ENCODE measurements at regions not wholly inside any gene's neighbourhood (a gene's known extent, or its start where the extent isn't known, plus 50 kb on each side); places are given as distances from the start of the nearest gene placed in this dataset.

- Histone ChIP-seq H2AFZ (ENCODE audit: low read depth) (no peak overlapping the region), H3K4me2 (no peak overlapping the region), H3K27ac (ENCODE audit: low read depth in 2 of 2, low read length in 1 of 2) (no peak overlapping the region), H3K79me2 (ENCODE audit: insufficient read depth) (no peaks in the 10 kb centered on the region), H3K27me3 (ENCODE audit: insufficient read depth) (no peaks in the 10 kb centered on the region), H3K4me3 (ENCODE audit: low read depth in 2 of 2, low read length in 1 of 2) (no peak overlapping the region), H3F3A (replicated peaks; ENCODE audit: insufficient read depth) (no peaks in the 10 kb centered on the region), H3K9ac (no peak overlapping the region), H3K9me2 (no peaks in the 10 kb centered on the region), H3K9me3 (no peaks in the 10 kb centered on the region), H3K4me1 (ENCODE audit: control insufficient read depth in 1 of 2, insufficient read depth in 2 of 2, low read depth in 1 of 2, low read length in 1 of 2) (no peaks in the 10 kb centered on the region; a peak in 1 of 4 replicates), H4K20me1 (ENCODE audit: insufficient read depth) (no peaks in the 10 kb centered on the region), H3K36me3 (replicated peaks in 1 of 2; ENCODE audit: control insufficient read depth in 1 of 2, insufficient read depth in 2 of 2, low read length in 1 of 2) (no peaks in the 10 kb centered on the region)
- no peak for DNase-seq
- ChIA-PET POLR2A (no interaction called here), CTCF (no interaction called here)
- 86% methylated on average over 4 of the region's 4 CpGs for WGBS (ENCODE audit: low lambda C conversion rate)
- TF ChIP-seq TCF12 (IDR thresholded peaks at IDR 0.05) (no peak), MAX (IDR thresholded peaks at IDR 0.05; ENCODE audit: low read depth) (no peak), FOXJ3 (CRISPR knock-in tag; IDR thresholded peaks at IDR 0.05) (no peak), NRF1 (IDR thresholded peaks at IDR 0.05; ENCODE audit: low read depth, low read length) (no peak), CTCF (IDR thresholded peaks at IDR 0.05) (no peak)
These were observed 209.8 kb downstream of the CSNK1G3 start for GRCh38 chr5:123721675-123722276.

- WGBS (ENCODE audit: low lambda C conversion rate), result 76% methylated on average over 5 of the region's 5 CpGs
- Histone ChIP-seq H3K9me2 (no peaks in the 10 kb centered on the region), H3K27me3 (ENCODE audit: insufficient read depth) (no peaks in the 10 kb centered on the region), H3K27ac (ENCODE audit: low read depth in 2 of 2, low read length in 1 of 2) (no peak overlapping the region), H3K9me3 (no peaks in the 10 kb centered on the region), H3K4me2 (no peak overlapping the region), H3K4me1 (ENCODE audit: control insufficient read depth in 1 of 2, insufficient read depth in 2 of 2, low read depth in 1 of 2, low read length in 1 of 2) (no peaks in the 10 kb centered on the region; a peak in 1 of 4 replicates), H3K36me3 (replicated peaks in 1 of 2; ENCODE audit: control insufficient read depth in 1 of 2, insufficient read depth in 2 of 2, low read length in 1 of 2) (no peaks in the 10 kb centered on the region), H4K20me1 (ENCODE audit: insufficient read depth) (no peaks in the 10 kb centered on the region), H3K4me3 (ENCODE audit: low read depth in 2 of 2, low read length in 1 of 2) (no peak overlapping the region), H3K9ac (no peak overlapping the region), H2AFZ (ENCODE audit: low read depth) (no peak overlapping the region), H3F3A (replicated peaks; ENCODE audit: insufficient read depth) (no peaks in the 10 kb centered on the region), H3K79me2 (ENCODE audit: insufficient read depth) (no peaks in the 10 kb centered on the region)
- ChIA-PET CTCF (no interaction called here), POLR2A (no interaction called here)
- no peak for TF ChIP-seq FOXJ3 (CRISPR knock-in tag; IDR thresholded peaks at IDR 0.05)
- TF ChIP-seq IRF3 (IDR thresholded peaks at IDR 0.05; ENCODE audit: low read depth, low read length), result no peak
- TF ChIP-seq CTCF (IDR thresholded peaks at IDR 0.05), result no peak
- TF ChIP-seq JUND (IDR thresholded peaks at IDR 0.05), result no peak
- TF ChIP-seq ELF1 (IDR thresholded peaks at IDR 0.05), result no peak
- TF ChIP-seq MAX (IDR thresholded peaks at IDR 0.05; ENCODE audit: low read depth), result no peak
- TF ChIP-seq RFX5 (IDR thresholded peaks at IDR 0.05; ENCODE audit: low read length), result no peak
- no peak for TF ChIP-seq GABPA (IDR thresholded peaks at IDR 0.05; ENCODE audit: low read depth)
- TF ChIP-seq RXRA (IDR thresholded peaks at IDR 0.05; ENCODE audit: borderline replicate concordance, low read depth), result no peak
- TF ChIP-seq GATA2 (CRISPR knock-in tag; IDR thresholded peaks at IDR 0.05), result no peak
- TF ChIP-seq EZH2phosphoT487 (IDR thresholded peaks at IDR 0.05; ENCODE audit: borderline replicate concordance, low read depth), result no peak
- TF ChIP-seq SMC3 (IDR thresholded peaks at IDR 0.05; ENCODE audit: low read depth, low read length), result no peak
- TF ChIP-seq TAF1 (IDR thresholded peaks at IDR 0.05; ENCODE audit: borderline replicate concordance, low read depth, low read length), result no peak
- DNase-seq, result no peak
These were observed 209.0 kb downstream of the CSNK1G3 start for GRCh38 chr5:123720955-123721354.

Data from SK-N-SH (cell line).